NCI-H524 (cell line): ENCODE measurements at regions not wholly inside any gene's neighbourhood (a gene's known extent, or its start where the extent isn't known, plus 50 kb on each side); places are given as distances from the start of the nearest gene placed in this dataset.

ENCODE experiments used
- DNase-seq, 2 experiments: peaks; one replicate each; lab custom pipeline; 2025; lab: John Stamatoyannopoulos, UW

- DNase-seq, result peak in 1 of 2 experiments; percentile 42
These were observed 131.0 kb downstream of the DLEU7 start for GRCh38 chr13:50712456-50712855.

GRCh38 chr13:50712881-50713280 lies 130.6 kb downstream of the DLEU7 start:
- peak; percentile 53 to 88 for DNase-seq

DNA sequence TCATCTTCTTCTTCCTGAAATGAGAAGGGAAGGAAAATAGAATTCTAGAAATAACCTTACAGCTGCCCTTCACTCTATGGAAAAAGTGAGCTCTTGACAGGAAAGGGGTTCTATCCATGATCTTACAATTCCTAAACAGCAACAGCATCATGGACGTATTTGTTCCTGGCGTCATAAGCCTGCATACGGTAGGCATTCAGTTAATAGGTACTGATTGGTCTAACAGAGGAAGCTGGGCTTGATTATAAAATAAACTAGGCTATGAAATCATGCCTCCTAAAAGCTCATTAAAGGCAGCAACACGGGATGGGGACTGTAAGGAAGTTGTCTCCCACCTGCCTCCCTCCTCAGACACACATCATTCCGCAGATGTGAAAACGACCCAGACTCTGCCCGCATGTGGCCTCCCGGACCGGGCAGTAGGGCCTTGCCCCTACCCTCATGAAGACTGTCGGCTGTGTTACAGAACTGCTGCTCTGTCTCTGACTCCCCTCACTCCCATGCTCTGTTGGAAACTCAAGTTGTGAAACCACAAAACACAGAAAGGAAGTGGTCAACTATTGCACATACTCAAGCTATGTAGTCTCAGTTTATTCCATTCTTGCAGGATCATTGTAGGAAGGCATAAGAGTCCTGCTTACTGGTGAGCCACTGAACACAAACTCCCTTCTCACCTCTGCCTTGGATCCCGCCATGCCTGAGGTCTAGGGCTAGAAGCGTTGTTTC lies 129.8 kb downstream of the DLEU7 start:
- DNase-seq, result no peak

DNA sequence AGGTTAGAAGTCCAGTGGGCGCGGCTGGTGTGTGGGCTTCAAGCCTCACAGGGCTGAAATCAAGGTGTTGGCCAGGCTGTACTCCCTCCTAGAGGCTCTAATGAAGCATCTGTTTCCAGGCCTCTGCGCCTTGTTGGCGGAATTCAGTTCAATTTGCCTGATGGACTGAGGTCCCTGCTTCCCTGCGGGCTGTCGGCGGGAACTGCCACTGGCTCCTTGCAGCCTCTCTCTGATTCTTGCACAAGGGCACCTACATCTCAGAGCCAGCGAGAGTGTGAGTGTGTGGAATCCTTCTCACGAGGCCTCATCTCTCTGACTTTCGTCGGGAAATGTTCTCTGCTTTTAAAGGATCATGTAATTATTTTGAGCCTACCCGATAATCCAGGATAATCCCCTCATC lies 128.6 kb downstream of the DLEU7 start:
- DNase-seq, result peak; percentile 83 to 93

GRCh38 chr13:50715402-50716146 lies 127.9 kb downstream of the DLEU7 start:
- DNase-seq, result no peak

DNA sequence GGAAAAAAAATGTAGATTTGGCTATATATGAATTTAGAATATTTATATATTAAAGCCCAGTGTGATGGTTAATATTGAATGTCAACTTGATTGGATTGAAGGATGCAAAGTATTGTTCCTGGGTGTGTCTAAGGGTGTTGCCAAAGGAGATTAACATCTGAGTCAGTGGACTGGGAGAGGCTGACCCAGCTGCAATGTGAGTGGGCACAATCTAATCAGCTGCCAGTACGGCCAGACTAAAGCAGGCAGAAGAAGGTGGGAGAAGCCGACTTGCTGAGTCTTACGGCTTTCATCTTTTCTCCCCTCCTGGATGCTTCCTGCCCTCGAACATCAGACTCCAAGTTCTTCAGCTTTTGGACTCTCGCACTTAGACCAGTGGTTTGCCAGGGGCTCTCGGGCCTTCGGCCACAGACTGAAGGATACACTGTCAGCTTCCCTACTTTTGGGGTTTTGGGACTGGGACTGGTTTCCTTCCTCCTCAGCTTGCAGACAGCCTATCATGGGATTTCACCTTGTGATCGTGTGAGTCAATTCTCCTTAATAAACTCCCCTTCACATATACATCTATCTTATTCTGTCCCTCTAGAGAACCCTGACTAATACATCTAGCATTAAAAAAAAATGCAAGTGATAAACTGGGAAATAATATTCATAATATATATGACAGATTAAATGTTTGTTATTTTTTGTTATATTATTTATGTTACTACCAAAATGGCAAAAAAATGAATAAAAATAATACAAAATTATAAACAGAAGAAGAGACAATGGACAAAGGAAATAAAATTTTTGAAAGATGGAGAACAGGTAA lies 122.4 kb downstream of the DLEU7 start:
- DNase-seq, result no peak

- no peak for DNase-seq
These were observed 121.9 kb downstream of the DLEU7 start for GRCh38 chr13:50721672-50721992.

DNA sequence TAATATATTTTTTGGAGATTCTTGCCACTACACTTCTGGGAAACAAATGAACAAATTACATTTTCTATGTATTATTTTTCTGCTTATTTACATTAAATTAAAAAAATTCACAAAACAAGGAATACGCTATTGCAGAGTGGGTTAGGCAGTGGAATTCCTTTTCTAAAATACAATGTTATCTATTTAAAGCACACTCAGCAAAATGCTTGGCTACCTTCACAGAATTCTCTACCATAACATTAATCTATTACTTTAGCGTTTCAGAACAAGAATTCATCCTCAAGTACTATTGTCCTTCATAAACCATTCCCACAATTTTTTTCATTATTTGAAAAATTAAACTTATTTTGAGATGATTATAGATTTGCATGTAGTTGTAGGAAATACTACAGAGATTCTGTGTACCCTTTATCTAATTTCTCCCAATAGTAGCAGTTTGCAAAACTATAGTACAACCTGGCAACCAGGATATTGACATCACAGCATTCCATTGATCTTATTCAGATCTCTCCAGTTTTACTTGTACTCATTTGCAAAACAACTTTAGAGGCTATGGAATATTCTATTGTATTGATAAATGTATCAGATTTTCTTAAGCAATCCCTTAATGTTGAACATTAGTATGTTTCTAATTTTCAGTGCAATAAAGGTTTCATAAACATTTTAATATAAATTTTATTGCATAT lies 120.9 kb downstream of the DLEU7 start:
- no peak for DNase-seq

DNA sequence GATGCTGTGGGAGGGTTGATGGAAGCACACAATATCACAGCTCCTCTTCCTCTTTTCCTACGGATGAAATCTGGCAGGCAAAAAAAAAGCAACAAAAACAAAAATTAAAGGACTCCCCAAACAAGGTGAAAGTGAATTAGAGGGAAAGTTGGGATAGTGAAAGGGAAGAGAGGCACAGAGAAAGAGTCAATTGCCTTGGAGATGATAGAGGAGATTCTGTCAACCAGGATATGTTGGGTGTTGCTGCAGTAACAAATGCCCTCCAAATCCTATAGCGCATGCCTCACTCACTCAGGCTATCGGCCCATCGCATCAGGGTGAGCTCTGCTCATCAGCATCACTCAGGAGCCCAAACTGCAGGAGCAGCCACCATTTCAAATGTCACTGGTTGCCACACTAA lies 119.1 kb downstream of the DLEU7 start:
- DNase-seq, result no peak

GRCh38 chr13:50724913-50725312 lies 118.6 kb downstream of the DLEU7 start:
- DNase-seq, result no peak

- no peak for DNase-seq
These were observed 117.3 kb downstream of the DLEU7 start for GRCh38 chr13:50726164-50726563.

GRCh38 chr13:50729177-50729576 lies 114.3 kb downstream of the DLEU7 start:
- DNase-seq, result no peak

- no peak for DNase-seq
These were observed 112.8 kb downstream of the DLEU7 start for GRCh38 chr13:50730496-50731351.

DNA sequence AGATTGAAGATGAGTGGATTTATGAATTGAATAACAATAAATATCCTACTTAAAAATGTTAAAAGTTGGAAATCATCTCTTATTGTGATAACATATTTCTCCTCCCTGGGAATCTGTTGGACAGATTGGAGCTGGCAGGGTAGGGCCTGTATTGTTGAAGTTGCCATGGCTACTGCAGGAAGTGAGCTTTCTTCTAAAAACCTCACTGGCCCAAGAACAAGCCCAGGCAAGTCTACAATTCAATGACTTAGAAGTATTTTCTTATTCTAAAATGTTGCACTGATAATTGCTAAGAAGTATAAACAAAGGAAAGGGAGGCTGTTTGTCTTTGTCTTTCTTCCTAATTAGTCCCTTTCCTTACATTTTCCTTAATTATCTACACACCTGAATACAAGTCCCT lies 112.1 kb downstream of the DLEU7 start:
- DNase-seq, result peak in 1 of 2 experiments; percentile 26

DNA sequence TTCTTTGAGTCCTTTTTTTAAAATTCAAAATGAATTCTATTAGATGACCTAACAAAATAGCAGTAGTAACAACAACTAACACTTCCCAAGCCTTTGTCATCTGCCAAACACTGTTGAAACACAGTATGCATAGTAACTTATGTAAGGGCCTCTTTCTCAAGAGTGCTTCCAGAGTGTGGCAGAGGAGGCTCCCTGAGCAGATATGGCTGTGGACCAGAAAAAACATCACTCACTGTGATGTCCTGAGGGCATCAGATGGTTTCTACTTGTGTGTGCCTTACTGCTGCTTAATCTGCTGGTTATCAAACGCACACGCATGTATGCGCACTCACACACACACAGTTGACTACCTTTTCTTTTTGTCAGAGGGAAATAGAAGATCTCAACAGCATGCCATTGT lies 110.8 kb downstream of the DLEU7 start:
- DNase-seq, result no peak

DNA sequence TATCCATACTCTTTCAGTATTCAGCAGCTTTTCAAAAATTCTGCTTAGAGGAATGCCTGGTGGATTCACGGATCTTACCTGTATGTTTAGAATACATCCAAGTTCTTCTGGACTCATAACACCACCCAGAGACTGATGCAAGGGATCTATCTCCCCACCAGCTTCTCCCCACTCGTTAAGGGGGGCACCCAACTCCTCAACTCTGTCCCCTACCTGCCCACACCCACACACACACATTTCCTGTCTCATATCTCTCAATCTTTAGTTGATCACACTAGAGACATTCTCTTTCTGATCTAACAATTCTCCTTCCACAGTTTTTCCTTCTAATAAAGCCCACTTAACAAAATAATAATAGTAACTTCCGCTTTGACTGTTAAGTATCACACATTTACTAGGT lies 110.1 kb downstream of the DLEU7 start:
- no peak for DNase-seq

- DNase-seq, result no peak
These were observed 108.4 kb downstream of the DLEU7 start for GRCh38 chr13:50735071-50735470.

DNA sequence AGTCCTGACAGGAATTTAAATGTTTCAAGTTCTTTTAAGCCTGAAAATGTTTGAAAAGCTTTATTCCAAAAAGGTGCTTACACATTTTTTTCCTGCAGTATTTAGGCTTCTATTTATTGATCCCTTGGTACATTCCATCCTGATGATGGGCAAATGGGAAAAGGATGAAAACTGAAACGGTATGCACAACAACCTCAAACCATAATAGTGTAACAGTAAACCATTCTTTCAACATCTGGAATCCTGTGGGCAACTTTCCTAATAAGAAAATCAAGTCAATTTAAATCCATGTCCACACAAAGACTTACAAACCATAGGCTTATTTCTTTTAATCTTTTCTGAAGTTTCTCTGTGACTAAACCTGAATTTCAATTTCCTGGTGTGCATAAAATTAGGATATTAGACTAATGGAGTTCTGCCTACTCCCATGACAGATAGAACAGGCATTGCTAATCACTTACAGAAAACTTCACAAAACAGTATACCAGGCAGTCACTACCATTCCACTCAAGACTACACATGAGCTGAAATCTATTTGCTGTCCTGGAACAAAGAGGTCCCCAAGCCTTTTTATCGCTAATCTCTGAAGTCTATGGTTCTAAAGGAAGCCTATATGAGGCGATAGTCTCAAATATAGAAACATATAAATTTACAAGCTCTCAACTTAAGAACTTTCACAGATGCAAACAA lies 103.3 kb downstream of the DLEU7 start:
- DNase-seq, result no peak

GRCh38 chr13:50742353-50742752 lies 101.1 kb downstream of the DLEU7 start:
- DNase-seq, result no peak

DNA sequence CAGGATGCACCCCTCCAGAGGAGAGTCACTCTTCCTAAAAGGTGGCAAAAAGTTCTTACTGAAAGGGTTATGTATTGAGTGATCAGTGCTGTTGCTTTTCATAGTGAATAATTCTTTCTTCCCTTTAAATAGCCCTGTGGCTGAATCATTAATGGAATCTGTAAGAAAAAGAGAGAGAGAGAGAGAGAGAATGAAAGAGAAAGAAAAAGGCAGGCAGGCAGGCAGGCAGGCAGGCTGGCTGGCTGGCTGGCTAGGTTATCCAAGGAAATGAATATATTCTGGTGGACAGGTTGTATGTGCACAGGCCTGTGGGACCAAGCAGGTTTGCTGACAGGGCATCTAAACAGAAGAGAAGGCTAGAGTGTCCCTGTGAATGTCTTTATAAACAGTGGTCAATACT lies 100.5 kb downstream of the DLEU7 start:
- no peak for DNase-seq
